Thoracic aorta (tissue), 2 donors: ENCODE measurements at regions not wholly inside any gene's neighbourhood (a gene's known extent, or its start where the extent isn't known, plus 50 kb on each side); places are given as distances from the start of the nearest gene placed in this dataset.

Experiments used
- ATAC-seq: fragments of 150-250 bp; one replicate; pipeline ENCODE4 v1.8.0; 2017; ENCODE audit warnings: low read depth; ENCODE audit not compliant: insufficient number of reproducible peaks, low FRiP score
- DNase-seq: peaks from one replicate; pipeline ENCODE4 v3.0.0-alpha.2; 2020; ENCODE audit warnings: low spot score
- H3K27ac ChIP-seq, 2 donors: fragments of 200-600 bp; sonication (generic); 1 replicate in 1 of 2; 2 replicates in 1 of 2; pipeline ENCODE4 v1.5.1; 2016; ENCODE audit warnings: mild to moderate bottlenecking in 2 of 2, moderate library complexity in 2 of 2
- H3K27me3 ChIP-seq: fragments of 200-600 bp; sonication (generic); replicated peaks from 2 replicates; pipeline ENCODE4 v1.6.0; 2016; ENCODE audit warnings: mild to moderate bottlenecking; ENCODE audit not compliant: insufficient read depth
- H3K36me3 ChIP-seq: fragments of 200-600 bp; sonication (generic); one replicate; pipeline ENCODE4 v1.5.1; 2016
- H3K4me1 ChIP-seq, 2 donors: fragments of 200-600 bp; sonication (generic); 1 replicate in 1 of 2; 2 replicates in 1 of 2; pipeline versions ENCODE4 v1.5.1 to v1.6.0; 2016; ENCODE audit warnings: low read depth in 2 of 2, mild to moderate bottlenecking in 1 of 2; ENCODE audit not compliant: control insufficient read depth in 1 of 2
- H3K4me3 ChIP-seq: fragments of 200-600 bp; sonication (generic); 2 replicates; pipeline ENCODE4 v1.5.1; 2016; ENCODE audit warnings: mild to moderate bottlenecking
- H3K9me3 ChIP-seq: fragments of 200-600 bp; sonication (generic); 2 replicates; pipeline ENCODE4 v1.5.1; 2016
- TF ChIP-seq, protein P1 (sequence below): fragments of 200-600 bp; sonication (generic); IDR thresholded peaks from one replicate; pipeline ENCODE4 v1.5.1; 2019; ENCODE audit warnings: antibody characterized with exemption

DNA sequence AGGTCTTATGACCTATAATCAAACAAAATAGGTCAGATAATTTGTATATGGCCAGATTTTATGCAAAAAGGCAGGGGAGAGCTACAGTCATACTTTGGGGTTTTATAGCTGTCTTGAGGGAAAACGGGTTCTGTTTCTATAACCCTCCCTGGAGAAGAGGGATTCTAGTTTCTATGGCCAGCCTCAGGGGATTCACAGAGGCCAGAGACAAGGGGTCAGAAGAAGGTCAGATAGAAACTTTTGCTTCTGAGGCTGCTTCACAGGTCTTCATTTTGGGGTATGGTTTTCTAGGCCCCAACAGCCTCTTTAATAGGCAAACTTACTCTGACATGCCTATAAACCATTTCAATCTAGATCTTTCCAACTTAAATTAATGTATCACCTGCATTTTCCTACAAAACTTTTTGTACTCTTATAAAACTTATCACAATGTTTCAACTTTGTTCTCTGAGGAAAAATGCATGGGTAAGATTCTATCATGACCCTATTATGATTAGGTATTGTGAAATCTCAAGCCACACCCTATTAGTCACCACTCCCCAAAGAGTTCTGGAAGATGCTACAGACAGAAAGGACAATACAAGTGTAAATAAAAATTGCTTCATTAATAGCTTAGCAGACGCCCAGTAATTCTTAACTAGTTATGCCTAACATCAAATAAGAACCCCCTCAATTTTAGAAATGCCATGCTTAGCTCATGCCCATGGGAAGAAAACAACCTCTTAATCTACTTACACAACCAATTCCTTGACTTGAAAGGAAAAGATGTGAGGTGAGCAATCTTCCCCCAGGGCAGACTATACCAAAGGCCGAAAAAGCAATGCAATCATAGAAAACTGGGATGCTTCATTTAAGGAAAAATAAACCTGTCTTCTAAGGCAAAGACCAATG, 396.6 kb downstream of the TLR4 start:
- no peaks in the 10 kb centered on the region for H3K36me3 ChIP-seq
- TF ChIP-seq, protein P1, sequence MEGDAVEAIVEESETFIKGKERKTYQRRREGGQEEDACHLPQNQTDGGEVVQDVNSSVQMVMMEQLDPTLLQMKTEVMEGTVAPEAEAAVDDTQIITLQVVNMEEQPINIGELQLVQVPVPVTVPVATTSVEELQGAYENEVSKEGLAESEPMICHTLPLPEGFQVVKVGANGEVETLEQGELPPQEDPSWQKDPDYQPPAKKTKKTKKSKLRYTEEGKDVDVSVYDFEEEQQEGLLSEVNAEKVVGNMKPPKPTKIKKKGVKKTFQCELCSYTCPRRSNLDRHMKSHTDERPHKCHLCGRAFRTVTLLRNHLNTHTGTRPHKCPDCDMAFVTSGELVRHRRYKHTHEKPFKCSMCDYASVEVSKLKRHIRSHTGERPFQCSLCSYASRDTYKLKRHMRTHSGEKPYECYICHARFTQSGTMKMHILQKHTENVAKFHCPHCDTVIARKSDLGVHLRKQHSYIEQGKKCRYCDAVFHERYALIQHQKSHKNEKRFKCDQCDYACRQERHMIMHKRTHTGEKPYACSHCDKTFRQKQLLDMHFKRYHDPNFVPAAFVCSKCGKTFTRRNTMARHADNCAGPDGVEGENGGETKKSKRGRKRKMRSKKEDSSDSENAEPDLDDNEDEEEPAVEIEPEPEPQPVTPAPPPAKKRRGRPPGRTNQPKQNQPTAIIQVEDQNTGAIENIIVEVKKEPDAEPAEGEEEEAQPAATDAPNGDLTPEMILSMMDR, result no peak
- no peak for DNase-seq
- no peaks in the 10 kb centered on the region for H3K4me1 ChIP-seq
- H3K9me3 ChIP-seq, result no peaks in the 10 kb centered on the region
- H3K27me3 ChIP-seq, result no peaks in the 10 kb centered on the region
- no peak for ATAC-seq
- no peak overlapping the region for H3K27ac ChIP-seq
- H3K4me3 ChIP-seq, result no peak overlapping the region

GRCh38 chr9:118104363-118104762, 400.2 kb downstream of the TLR4 start:
- Histone ChIP-seq H3K27me3 (no peaks in the 10 kb centered on the region), H3K4me1 (no peaks in the 10 kb centered on the region), H3K27ac (no peak overlapping the region), H3K4me3 (no peak overlapping the region), H3K36me3 (no peaks in the 10 kb centered on the region), H3K9me3 (no peaks in the 10 kb centered on the region)
- TF ChIP-seq, protein P1, result no peak
- ATAC-seq (no peak), DNase-seq (no peak)

DNA sequence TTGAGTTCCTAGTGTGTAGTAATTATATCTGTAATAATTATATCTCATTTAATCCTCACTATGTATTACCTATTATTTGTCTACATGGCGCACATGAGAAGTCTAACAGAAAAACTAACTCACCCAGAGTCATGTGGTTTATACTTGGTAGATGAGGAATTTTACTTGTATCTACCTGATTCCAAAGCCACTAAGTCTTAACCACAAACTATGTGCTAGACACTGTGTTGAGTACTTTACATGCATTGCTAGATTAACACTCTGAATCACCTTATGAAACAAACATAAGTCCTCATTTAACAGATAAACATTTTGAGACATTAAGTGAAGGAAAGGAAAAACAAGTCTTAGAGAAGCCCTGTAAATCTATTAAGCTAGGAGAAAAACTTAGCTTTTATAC, 404.8 kb downstream of the TLR4 start:
- DNase-seq, result no peak
- no peak for ATAC-seq
- Histone ChIP-seq H3K27me3 (no peaks in the 10 kb centered on the region), H3K9me3 (no peaks in the 10 kb centered on the region), H3K27ac (no peak overlapping the region), H3K36me3 (no peaks in the 10 kb centered on the region), H3K4me3 (no peak overlapping the region), H3K4me1 (no peaks in the 10 kb centered on the region)
- TF ChIP-seq, protein P1, result no peak

DNA sequence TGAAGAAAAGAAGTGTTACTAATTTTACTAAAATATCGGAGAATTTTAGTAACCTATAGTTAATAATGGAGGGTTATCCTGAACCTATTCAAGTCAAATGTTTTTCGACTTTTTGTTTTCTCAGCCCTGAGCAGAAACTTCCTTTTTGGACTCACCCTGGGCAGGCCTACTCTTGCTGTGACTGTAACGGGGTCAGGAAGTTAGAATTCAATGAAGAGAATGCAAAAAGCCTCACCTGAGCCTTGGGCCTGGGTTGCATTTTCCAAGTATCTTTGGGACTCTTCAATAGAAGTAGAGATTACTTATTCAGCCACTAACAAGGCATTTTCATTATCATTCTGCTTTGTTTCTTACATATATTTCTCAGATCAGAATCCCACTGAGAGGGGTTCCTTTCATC, 405.3 kb downstream of the TLR4 start:
- no peak overlapping the region for H3K27ac ChIP-seq
- H3K36me3 ChIP-seq, result no peaks in the 10 kb centered on the region
- no peaks in the 10 kb centered on the region for H3K27me3 ChIP-seq
- DNase-seq, result no peak
- no peak overlapping the region for H3K4me3 ChIP-seq
- TF ChIP-seq, protein P1, result no peak
- ATAC-seq, result no peak
- H3K4me1 ChIP-seq, result no peaks in the 10 kb centered on the region
- no peaks in the 10 kb centered on the region for H3K9me3 ChIP-seq

DNA sequence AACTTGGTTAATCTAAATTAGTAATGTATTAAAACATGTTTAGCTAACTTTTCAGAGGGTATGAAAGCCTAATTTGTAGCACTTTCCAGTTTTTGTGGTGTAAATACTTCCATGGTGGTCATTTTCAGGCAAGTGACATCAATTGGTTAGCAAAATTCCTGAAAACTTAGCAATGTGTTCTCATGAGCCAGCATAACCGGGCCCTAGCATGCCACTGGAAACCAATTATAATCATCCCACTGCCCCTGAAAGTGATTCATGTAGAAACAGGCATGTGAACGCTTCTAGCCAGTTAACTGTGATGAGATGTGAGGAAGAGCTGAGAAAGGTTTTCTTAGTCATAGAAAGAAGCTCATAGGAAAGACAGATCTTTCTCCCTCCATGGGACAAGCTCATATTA, 417.2 kb downstream of the TLR4 start:
- Histone ChIP-seq H3K4me1 (no peaks in the 10 kb centered on the region), H3K9me3 (no peaks in the 10 kb centered on the region), H3K36me3 (no peaks in the 10 kb centered on the region), H3K27ac (no peak overlapping the region), H3K27me3 (no peaks in the 10 kb centered on the region), H3K4me3 (no peak overlapping the region)
- DNase-seq (no peak), ATAC-seq (no peak)
- TF ChIP-seq, protein P1, result no peak
